Thyroid gland (tissue), 4 donors: ENCODE measurements at regions not wholly inside any gene's neighbourhood (a gene's known extent, or its start where the extent isn't known, plus 50 kb on each side); places are given as distances from the start of the nearest gene placed in this dataset.

Experiments used
- DNase-seq, 2 donors: peaks; one replicate each; pipeline ENCODE4 v3.0.0-alpha.2; 2019
- H3K27ac ChIP-seq, 3 donors: fragments of 200-600 bp; sonication (generic); 1 replicate in 2 of 3; 2 replicates in 1 of 3; pipeline ENCODE4 v1.5.1; 2016 to 2019; ENCODE audit warnings: mild to moderate bottlenecking in 1 of 3, moderate library complexity in 1 of 3
- H3K27me3 ChIP-seq: fragments of 200-600 bp; sonication (generic); one replicate; pipeline ENCODE4 v1.5.1; 2019
- H3K36me3 ChIP-seq, 2 donors: fragments of 200-600 bp; sonication (generic); one replicate each; pipeline ENCODE4 v1.5.1; 2016 to 2019
- H3K4me1 ChIP-seq, 2 donors: fragments of 200-600 bp; sonication (generic); one replicate each; pipeline ENCODE4 v1.5.1; 2017 to 2019
- H3K4me3 ChIP-seq, 3 donors: fragments of 200-600 bp; sonication (generic); replicated peaks in 1 of 3; 1 replicate in 2 of 3; 2 replicates in 1 of 3; pipeline ENCODE4 v1.5.1; 2016; ENCODE audit warnings: mild to moderate bottlenecking in 1 of 3
- H3K9me3 ChIP-seq: fragments of 200-600 bp; sonication (generic); one replicate; pipeline ENCODE4 v1.5.1; 2017
- POLR2A ChIP-seq, 2 donors: fragments of 450-650 bp; IDR thresholded peaks; one replicate each; pipeline ENCODE4 v1.6.1; 2017; ENCODE audit warnings: antibody characterized with exemption in 2 of 2, mild to moderate bottlenecking in 2 of 2, moderate library complexity in 1 of 2
- WGBS, 2 donors: methylation state at CpG; one replicate each; pipeline ENCODE4 v1.1.5; 2017; 5-methylcytosine and 5-hydroxymethylcytosine counted together
- intact Hi-C: fragments of 100-400 bp; cut with DNase I; formaldehyde crosslinking; loops from one replicate; pipeline ENCODE4 v1.15.1; 2023
- TF ChIP-seq, protein P1 (sequence below), 6 experiments: fragments of 200-600 bp in 3 of 6; fragments of 450-650 bp in 3 of 6; sonication (generic) in 3 of 6; IDR thresholded peaks; one replicate each; pipeline ENCODE4 v1.5.1; 2016 to 2019; ENCODE audit warnings: antibody characterized with exemption in 6 of 6, mild to moderate bottlenecking in 2 of 6, inconsistent platforms in 1 of 6, moderate library complexity in 1 of 6

DNA sequence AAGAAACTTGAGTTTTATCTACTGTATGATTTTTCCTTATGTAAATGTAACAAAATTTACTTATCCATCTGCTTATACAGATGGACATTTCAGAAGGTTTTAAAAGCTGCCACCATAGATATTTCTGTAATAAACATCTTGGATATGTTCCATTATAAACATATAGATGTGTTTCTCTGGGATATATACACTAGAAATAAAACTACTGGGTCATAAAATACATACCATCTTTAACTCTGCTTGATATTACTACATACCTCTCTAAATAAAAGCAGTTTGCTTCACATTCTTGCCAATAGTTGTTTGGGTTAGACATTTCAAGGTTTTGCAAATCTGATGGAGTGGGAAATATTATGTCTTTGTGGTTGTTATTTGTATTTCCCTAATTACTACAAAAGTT lies 220.6 kb downstream of the FBXO8 start:
- TF ChIP-seq POLR2A (IDR thresholded peaks at IDR 0.05): no peak
- TF ChIP-seq, protein P1, sequence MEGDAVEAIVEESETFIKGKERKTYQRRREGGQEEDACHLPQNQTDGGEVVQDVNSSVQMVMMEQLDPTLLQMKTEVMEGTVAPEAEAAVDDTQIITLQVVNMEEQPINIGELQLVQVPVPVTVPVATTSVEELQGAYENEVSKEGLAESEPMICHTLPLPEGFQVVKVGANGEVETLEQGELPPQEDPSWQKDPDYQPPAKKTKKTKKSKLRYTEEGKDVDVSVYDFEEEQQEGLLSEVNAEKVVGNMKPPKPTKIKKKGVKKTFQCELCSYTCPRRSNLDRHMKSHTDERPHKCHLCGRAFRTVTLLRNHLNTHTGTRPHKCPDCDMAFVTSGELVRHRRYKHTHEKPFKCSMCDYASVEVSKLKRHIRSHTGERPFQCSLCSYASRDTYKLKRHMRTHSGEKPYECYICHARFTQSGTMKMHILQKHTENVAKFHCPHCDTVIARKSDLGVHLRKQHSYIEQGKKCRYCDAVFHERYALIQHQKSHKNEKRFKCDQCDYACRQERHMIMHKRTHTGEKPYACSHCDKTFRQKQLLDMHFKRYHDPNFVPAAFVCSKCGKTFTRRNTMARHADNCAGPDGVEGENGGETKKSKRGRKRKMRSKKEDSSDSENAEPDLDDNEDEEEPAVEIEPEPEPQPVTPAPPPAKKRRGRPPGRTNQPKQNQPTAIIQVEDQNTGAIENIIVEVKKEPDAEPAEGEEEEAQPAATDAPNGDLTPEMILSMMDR (IDR thresholded peaks at IDR 0.05): no peak
- Histone ChIP-seq H3K27me3 (no peaks in the 10 kb centered on the region), H3K36me3 (no peaks in the 10 kb centered on the region), H3K9me3 (no peaks in the 10 kb centered on the region), H3K4me1 (no peaks in the 10 kb centered on the region), H3K4me3 (no peak overlapping the region), H3K27ac (no peak overlapping the region)
- intact Hi-C loops: no loop called here
- DNase-seq: no peak

DNA sequence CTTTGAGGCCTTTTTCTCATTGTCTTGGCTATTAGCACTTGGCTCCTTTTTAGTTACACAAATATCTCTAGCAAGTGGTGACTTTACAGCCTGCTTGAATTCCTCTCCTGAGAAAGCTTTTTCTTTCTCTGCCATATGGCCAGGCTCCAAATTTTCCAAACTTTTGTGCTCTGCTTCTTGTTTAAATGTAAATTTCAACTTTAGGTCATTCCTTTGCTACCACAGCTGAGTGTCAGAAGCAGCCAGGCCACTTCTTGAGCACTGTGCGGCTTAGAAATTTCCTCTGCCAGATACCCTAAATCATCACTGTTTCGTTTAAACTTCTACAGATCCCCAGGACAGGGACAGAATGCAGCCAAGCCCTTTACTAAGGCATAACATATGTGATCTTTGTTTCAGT lies 222.4 kb downstream of the FBXO8 start:
- no peaks in the 10 kb centered on the region for H3K36me3 ChIP-seq
- no peaks in the 10 kb centered on the region for H3K4me1 ChIP-seq
- no peak for TF ChIP-seq POLR2A (IDR thresholded peaks at IDR 0.05)
- TF ChIP-seq, protein P1 (IDR thresholded peaks at IDR 0.05): no peak
- H3K27me3 ChIP-seq: no peaks in the 10 kb centered on the region
- H3K27ac ChIP-seq: no peak overlapping the region
- H3K9me3 ChIP-seq: no peaks in the 10 kb centered on the region
- intact Hi-C loops: no loop called here
- WGBS, 2 donors: 61 to 70% methylated on average over 2 of the region's 2 CpGs
- no peak overlapping the region for H3K4me3 ChIP-seq
- DNase-seq: no peak

DNA sequence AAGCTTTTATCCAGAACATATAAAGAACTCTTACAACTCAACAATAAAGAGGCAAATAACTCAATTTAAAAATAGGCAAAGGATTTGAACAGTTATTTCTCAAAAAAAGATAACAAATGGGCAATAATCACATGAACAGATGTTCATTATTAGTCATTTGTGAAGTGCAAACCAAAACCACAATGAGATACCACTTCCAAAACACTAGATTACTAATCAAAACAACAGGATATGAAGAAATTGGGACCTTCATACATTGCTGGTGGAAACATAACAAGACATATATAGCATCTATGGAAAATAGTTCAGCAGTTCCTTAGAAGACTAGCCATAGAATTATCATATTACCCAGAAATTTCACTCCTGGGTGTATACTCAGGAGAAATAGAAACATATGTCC lies 224.6 kb downstream of the FBXO8 start:
- intact Hi-C loops: no loop called here
- H3K4me3 ChIP-seq: no peak overlapping the region
- H3K4me1 ChIP-seq: no peaks in the 10 kb centered on the region
- no peaks in the 10 kb centered on the region for H3K9me3 ChIP-seq
- no peak for DNase-seq
- TF ChIP-seq POLR2A (IDR thresholded peaks at IDR 0.05): no peak
- TF ChIP-seq, protein P1 (IDR thresholded peaks at IDR 0.05): no peak
- no peak overlapping the region for H3K27ac ChIP-seq
- no peaks in the 10 kb centered on the region for H3K27me3 ChIP-seq
- no peaks in the 10 kb centered on the region for H3K36me3 ChIP-seq

DNA sequence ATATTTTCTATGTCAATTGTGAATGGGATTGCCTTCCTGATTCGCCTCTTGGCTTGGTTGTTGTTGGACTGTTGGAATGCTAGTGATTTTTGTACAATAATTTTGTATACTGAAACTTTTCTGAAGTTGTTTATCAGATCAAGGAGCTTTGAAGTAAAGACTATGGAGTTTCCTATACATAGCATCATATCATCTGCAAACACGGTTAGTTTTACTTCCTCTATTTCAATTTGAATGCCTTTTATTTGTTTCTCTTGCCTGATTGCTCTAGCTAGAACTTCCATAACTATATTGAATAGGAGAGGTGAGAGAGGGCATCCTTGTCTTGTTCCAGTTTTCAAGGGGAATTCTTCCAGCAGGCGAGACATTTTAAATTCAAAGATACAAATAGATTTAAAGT lies 226.5 kb downstream of the FBXO8 start:
- intact Hi-C loops: no loop called here
- Histone ChIP-seq H3K27ac (no peak overlapping the region), H3K36me3 (no peaks in the 10 kb centered on the region), H3K4me1 (no peaks in the 10 kb centered on the region), H3K9me3 (no peaks in the 10 kb centered on the region), H3K27me3 (no peaks in the 10 kb centered on the region), H3K4me3 (no peak overlapping the region)
- TF ChIP-seq POLR2A (IDR thresholded peaks at IDR 0.05): no peak
- TF ChIP-seq, protein P1 (IDR thresholded peaks at IDR 0.05): no peak
- 51 to 80% methylated on average over 3 of the region's 3 CpGs for WGBS, 2 donors
- DNase-seq: no peak

DNA sequence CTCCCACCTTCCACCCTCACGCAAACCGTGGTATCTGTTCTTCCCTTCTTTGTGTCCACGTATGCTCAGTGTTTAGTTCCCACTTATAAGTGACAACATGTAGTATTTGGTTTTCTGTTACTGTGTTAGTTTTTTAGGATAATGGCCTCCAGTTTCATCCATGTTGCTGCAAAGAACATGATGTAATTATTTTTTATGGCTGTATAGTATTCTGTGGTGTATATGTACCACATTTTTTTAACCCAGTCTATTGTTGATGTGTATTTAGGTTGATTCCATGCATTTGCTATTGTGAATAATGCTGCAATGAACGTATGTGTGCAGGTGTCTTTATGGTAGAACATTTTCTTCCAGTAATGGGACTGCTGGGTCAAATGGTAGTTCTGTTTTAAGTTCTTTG lies 228.1 kb downstream of the FBXO8 start:
- no peaks in the 10 kb centered on the region for H3K9me3 ChIP-seq
- WGBS, 2 donors: 78 to 89% methylated on average over 4 of the region's 4 CpGs
- no peak for DNase-seq
- H3K27me3 ChIP-seq: no peaks in the 10 kb centered on the region
- TF ChIP-seq, protein P1 (IDR thresholded peaks at IDR 0.05): no peak
- TF ChIP-seq POLR2A (IDR thresholded peaks at IDR 0.05): no peak
- H3K27ac ChIP-seq: no peak overlapping the region
- no peak overlapping the region for H3K4me3 ChIP-seq
- intact Hi-C loops: no loop called here
- H3K4me1 ChIP-seq: no peaks in the 10 kb centered on the region
- no peaks in the 10 kb centered on the region for H3K36me3 ChIP-seq
